ENCODE measurements at regions not wholly inside any gene's neighbourhood (a gene's known extent, or its start where the extent isn't known, plus 50 kb on each side); places are given as distances from the start of the nearest gene placed in this dataset.

GRCh38 chr3:23743141-23743784 lies 62.5 kb upstream of the UBE2E1 start:
- peak; percentile 47 for DNase-seq (ENCODE audit: low spot score)

GRCh38 chr3:23746441-23746840 lies 59.3 kb upstream of the UBE2E1 start:
- no peak for DNase-seq (ENCODE audit: low spot score)

DNA sequence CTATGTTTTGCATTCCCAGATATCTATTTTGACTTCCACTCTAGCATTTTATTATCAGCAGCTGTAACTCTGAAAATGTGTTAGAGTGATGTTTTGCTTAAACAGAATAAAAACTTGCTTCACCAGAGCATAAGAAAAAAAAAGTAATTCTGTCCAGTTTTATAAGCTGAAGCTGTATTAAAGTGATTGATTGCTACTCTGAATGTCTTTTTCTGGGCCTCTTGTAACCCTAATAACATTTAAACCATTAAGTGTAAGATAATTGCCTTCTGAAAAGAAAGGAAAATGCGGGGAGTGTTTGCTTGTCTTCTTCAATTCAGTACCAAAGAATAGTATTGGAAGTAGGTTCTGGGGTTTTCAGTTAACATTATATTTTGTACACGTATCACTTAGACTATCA lies 57.9 kb upstream of the UBE2E1 start:
- DNase-seq (ENCODE audit: low spot score), result no peak

GRCh38 chr3:23748398-23749110 lies 57.2 kb upstream of the UBE2E1 start:
- DNase-seq (ENCODE audit: low spot score), result peak; percentile 18

DNA sequence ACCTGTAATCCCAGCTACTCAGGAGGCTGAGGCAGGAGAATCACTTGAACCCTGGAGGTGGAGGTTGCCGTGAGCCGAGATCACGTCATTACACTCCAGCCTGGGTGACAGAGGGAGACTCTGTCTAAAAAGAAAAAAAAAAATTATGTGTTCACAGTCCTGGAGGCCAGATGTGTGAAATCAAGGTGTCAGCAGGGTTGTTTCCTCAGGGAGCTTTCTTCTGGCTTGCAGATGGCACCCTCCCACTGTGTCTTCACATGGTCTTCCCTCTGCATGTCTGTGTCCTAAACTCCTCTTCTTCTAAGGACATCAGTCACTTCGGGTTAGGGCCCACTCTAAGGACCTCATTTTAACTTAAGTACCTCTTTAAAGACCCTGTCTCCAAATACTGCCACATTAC lies 56.1 kb upstream of the UBE2E1 start:
- no peak for DNase-seq (ENCODE audit: low spot score)

GRCh38 chr3:23750573-23751210 lies 55.1 kb upstream of the UBE2E1 start:
- DNase-seq (ENCODE audit: low spot score), result no peak

- DNase-seq (ENCODE audit: low spot score), result peak; percentile 64
Measured at GRCh38 chr3:23751212-23751723, 54.5 kb upstream of the UBE2E1 start.

DNA sequence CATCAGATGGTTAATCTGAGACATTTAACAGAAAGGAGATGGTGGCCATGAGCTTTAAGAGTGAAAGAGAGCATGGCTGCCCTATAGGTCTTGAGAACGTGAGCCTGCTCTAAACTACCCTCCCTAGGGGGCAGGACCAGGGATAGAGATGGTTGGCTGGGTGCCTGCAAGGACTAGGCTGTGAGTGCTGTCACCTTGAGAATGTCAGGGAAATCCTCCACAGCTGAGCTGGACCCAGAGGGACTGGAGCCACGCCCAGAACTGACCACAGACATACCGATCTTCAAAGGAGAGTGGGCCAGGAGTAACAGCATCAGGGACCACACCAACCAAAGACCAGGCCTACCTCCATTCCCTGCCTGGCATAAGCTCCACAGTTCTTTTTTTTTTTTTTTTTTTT lies 53.6 kb upstream of the UBE2E1 start:
- DNase-seq (ENCODE audit: low spot score), result peak; percentile 27

- DNase-seq (ENCODE audit: low spot score), result no peak
Measured at GRCh38 chr3:23754215-23754614, 51.5 kb upstream of the UBE2E1 start.
